Hippocampal formation (tissue), 2 donors: ENCODE measurements at regions not wholly inside any gene's neighbourhood (a gene's known extent, or its start where the extent isn't known, plus 50 kb on each side); places are given as distances from the start of the nearest gene placed in this dataset.

Experiments used
- DNase-seq, 2 donors: peaks; one replicate each; lab custom pipeline; 2025; lab: John Stamatoyannopoulos, UW

GRCh38 chr13:34465423-34465922 is 476.6 kb upstream of the NBEA start:
- no peak for DNase-seq

GRCh38 chr13:34466301-34466700 is 475.8 kb upstream of the NBEA start:
- no peak for DNase-seq

GRCh38 chr13:34467450-34468083 is 474.5 kb upstream of the NBEA start:
- DNase-seq, result no peak

DNA sequence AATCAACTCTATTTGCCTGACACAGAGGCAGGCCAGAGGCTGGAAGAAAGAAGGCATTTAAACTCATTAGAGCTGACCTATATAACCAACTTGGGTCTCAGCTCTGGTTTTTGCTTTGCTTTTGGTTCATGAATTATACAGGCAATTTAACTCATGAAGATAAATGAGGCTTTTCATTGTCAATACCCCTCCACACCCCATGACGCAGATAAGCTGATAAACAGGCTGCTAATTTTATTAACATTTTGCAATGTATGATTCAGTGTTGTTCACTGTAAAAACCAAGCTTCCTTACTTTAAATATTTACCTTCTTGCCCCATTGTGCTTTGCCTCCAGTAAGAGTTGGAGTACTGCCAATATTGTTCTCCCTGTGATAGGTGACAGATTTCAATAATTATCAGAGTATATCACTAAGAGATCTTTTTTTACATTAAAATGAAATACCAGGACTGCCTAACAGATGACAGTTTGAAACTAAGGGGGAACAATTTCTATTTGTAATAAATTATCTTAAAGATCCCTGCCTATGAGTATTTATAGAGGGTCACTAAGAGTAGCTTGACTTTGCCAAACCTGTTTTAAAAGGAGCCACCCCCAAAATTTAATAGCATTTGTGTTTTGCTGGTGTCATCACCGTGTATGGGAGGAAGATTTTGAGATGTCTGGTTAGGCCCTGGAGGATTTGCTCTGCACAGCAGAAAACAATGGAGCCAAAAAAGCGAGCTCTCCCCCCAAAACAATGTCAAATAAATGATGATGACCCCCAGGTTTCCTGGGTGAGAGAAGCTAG is 472.7 kb upstream of the NBEA start:
- no peak for DNase-seq

GRCh38 chr13:34474187-34474868 is 467.7 kb upstream of the NBEA start:
- DNase-seq, result no peak

GRCh38 chr13:34478376-34478775 is 463.7 kb upstream of the NBEA start:
- no peak for DNase-seq

DNA sequence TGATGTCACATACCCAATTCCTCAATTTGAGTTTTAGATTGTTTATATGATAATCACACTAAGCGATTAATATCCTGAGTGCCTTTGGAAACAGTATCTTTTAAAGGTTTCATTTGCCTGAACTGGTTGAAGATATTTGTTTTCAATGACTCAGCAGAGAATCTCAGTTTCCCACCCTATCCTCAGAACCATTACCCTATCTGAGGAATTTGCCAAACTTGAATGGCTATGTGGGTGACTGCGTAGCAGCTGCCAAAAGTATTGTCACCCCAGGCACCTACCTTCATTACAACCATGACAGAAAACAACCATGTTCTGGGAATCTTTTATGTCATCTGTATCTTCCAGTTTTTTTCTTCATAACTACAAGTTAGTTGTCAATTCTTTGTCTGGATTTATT is 440.1 kb upstream of the NBEA start:
- DNase-seq, result no peak

- no peak for DNase-seq
Measured at GRCh38 chr13:34502621-34503020, 439.4 kb upstream of the NBEA start.

DNA sequence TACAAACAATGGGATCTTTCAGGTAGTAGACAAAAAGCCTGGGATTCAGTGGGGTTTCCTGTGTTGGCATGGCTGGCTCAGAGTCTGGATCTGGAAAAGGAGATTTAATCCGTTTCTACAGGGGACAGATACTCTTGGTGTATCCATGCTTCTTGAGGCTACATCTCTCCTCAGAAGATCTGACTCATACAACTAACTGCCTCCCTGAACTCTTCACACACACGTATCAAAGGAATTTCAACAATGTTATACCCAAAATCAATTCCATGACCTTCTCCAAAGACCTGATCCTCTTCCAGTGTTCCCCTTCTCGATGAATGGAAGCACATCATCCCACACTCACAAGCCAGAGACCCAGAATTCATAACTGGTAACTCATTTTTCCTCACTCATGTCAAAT is 435.3 kb upstream of the NBEA start:
- no peak for DNase-seq

DNA sequence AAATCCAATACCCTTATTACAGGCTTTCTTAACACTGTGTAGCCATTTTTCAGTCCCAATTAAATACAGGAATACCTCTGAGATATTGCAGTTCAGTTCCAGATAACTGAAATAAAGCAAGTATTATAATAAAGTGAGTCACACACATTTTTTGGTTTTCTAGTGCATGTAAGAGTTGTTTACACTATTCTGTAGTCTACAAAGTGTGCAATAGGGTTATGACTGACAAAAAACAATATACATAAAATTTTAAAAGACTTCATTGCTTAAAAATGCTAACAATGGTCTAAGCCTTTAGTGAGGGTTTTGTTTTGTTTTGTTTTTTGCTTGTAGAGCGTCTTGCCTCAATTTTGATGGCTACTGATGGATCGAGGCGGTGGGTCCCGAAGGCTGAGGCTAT is 434.4 kb upstream of the NBEA start:
- DNase-seq, result no peak

- no peak for DNase-seq
Measured at GRCh38 chr13:34512817-34513216, 429.3 kb upstream of the NBEA start.

DNA sequence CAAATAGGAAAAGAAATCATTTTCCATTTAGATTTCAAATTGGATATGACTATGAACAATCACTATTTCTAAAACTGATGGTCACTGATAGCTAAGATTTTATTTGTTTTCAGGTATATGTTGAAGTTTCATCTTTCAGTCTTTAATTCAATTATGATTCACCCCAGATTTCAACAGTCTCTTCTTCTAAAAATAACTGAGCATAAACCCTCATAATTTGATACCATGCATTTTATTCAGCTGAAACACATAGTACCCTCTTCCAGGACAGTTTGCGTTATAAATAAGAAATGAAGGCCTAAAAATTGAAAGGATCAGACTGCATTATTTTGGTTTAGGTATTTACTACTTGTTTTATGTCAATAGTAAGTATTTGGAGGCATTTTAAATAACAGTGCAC is 428.5 kb upstream of the NBEA start:
- no peak for DNase-seq

- DNase-seq, result no peak
Measured at GRCh38 chr13:34515201-34515600, 426.9 kb upstream of the NBEA start.

DNA sequence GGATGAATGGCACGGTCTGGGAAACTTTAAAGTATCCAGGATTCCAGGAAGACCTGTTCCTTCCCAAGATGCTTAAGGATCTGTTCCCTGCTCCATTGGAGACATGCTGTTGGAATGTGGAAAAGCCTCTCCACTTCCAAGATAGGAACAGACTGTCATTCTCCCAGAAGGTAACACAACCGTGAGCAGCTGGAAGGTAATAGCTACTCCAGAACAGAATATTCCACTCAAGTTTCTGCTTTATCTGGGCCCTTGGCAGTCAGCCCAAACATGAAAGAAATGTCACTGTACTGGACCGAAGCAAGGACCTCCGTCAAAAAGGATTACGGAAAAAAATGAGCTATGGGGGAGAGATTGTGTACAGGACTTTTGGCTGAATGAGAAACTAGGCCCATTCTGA is 420.9 kb upstream of the NBEA start:
- no peak for DNase-seq

DNA sequence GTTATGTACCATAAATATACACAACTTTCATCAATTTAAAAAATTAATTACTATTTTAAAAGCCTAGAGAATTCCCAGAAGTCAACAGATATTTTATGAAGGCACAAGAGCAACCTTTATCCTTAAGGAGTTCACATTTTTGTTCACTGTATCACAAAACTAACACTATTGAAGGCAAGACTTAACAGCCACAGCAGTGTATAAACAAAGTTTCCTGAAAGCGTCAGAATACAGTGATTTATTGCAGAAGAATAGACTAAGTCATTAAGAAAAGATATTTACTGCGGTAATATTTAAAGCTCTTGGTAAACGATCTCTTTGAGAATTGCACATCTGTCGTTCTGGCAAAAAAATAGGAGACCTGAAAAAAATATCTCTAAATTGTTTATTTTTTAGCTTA is 419.3 kb upstream of the NBEA start:
- no peak for DNase-seq

- DNase-seq, result no peak
Measured at GRCh38 chr13:34523406-34523805, 418.7 kb upstream of the NBEA start.

DNA sequence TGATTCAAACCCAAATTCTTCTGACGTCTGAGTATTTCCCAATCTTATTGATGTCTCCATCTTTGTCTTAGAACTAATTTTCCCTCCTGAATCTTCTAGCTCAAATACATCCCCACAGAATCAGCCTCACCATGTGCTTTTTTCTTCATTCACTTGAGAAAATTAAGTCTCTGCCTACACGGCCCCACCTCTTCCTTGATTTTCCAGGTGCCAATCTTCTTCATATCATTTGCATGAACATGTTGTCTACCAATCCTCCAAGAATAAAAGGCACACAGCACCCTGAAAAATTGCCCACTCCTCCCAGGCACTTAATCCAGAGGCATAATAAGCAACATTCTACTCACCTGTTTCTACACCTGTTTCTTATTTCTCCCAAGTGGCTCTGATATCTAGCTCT is 408.1 kb upstream of the NBEA start:
- no peak for DNase-seq

DNA sequence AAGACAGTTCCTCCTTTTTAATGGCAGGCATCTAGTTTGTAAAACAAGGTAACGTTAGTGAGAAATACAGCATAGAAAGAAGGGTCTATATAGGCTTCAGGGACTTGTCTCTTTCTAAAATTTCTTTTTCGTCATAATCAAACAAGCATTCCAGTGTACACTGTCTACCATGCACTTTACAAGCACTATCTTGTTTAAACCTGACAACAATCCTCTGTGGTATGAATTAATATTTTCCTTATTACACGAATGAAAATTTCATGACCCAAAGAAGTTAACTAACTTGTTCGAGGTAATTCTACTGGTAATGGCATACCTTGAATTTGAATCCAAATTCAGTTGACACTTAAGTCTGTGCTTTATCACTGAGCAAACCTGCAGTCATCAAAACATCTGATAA is 399.7 kb upstream of the NBEA start:
- DNase-seq, result no peak

DNA sequence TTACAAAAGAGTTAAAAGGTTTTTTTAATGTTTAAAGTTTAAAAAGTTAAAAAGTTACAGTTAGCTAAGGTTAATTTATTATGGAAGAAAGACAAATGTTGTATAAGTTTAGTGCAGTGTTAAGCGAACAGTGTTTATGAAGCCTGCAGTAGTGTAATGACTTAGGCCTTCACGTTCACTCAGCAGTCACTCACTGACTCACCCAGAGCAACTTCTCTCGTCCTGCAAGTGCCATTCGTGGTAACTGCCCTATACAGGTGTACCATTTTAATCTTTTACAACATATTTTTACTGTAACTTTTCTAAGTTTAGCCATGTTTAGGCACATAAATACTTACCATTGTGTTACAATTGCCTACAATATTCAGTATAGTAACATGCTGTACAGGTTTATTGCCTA is 398.2 kb upstream of the NBEA start:
- DNase-seq, result no peak

GRCh38 chr13:34545461-34545860 is 396.6 kb upstream of the NBEA start:
- no peak for DNase-seq

DNA sequence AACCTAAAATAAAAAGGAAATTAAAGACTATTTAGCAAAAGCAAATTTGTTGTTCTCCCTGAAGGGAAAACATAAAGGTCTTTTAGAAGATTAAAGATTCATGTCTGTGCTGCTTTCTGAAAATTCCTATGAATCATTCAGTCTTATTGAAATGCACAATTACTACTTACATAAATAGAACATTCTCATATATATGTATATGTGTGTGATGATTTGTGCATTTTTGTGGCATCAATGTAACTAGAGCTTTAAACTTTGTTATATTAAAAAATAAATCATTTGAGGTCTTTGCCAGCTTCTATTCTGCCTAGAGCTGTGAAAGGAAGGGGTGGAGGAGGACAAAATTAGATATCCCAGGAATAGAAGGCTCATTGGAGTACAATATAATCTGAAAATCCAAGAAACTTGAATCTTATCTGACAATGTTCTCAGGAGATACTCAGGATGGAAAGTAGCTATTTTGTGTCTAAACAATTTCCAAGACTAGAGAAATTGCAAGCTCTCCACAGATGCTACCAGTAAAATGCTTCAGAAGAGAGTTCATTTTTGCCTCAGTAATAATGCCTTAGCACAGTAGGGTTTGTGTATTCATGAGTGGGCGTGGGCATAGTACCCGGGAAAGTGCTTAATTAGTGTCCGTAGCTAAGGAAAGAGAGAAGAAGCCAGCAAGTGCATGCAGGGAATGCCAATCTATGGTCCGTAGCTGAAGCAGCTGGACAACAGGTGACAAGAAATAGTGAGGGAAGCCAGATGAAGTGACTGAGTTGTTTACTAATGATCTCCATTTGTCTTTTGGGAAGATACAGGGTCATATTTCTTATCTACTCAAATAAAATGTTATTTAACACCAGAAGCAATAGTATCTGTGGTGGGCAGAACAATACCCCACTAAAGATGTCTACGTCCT is 395.5 kb upstream of the NBEA start:
- DNase-seq, result no peak

DNA sequence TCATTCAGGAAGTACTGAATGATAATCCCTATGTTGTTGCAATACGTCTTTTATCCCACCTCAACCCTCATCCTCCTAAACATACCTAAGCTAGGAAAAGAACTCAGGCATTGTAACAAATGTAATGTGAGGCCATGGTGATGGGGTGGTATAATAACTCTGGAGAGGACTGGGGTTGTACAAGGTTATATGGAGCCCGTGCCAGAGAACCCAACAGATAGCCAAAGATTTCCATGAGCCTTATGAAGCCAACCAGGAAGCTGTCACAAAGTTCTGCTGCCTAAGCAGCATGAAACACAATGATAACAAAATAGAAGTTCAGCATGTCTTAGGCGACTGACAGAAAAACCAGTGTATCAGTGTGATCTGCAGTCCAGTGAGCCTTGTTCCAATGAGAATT is 394.1 kb upstream of the NBEA start:
- DNase-seq, result no peak
